ENCODE measurements at regions not wholly inside any gene's neighbourhood (a gene's known extent, or its start where the extent isn't known, plus 50 kb on each side); places are given as distances from the start of the nearest gene placed in this dataset.

DNA sequence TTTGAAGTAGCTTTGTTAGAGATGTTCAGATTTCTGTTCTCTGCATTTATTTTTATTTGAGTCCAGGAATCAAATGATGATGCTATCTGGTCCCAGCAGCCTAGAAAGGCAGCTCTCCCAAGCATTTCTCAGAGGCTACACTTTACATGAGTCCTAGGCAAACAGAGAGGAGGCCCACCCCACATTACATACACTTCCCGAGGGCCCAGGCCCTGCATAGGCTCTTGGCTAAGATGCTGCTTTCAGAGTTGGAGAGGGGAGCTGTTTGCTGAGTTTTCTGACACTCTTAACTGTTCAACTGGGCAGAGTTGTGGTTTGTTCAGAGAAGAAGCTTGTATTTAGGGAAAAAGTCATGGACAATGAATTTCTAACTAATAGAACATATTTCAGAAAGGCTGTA, 117.9 kb upstream of the RGMA start:
- TF ChIP-seq, protein P1, sequence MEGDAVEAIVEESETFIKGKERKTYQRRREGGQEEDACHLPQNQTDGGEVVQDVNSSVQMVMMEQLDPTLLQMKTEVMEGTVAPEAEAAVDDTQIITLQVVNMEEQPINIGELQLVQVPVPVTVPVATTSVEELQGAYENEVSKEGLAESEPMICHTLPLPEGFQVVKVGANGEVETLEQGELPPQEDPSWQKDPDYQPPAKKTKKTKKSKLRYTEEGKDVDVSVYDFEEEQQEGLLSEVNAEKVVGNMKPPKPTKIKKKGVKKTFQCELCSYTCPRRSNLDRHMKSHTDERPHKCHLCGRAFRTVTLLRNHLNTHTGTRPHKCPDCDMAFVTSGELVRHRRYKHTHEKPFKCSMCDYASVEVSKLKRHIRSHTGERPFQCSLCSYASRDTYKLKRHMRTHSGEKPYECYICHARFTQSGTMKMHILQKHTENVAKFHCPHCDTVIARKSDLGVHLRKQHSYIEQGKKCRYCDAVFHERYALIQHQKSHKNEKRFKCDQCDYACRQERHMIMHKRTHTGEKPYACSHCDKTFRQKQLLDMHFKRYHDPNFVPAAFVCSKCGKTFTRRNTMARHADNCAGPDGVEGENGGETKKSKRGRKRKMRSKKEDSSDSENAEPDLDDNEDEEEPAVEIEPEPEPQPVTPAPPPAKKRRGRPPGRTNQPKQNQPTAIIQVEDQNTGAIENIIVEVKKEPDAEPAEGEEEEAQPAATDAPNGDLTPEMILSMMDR (IDR thresholded peaks at IDR 0.05), result no peak
- no peak for TF ChIP-seq POLR2A (IDR thresholded peaks at IDR 0.05)
- no peak for TF ChIP-seq POLR2AphosphoS5 (IDR thresholded peaks at IDR 0.05)
